Calu3 (cell line): ENCODE measurements at regions not wholly inside any gene's neighbourhood (a gene's known extent, or its start where the extent isn't known, plus 50 kb on each side); places are given as distances from the start of the nearest gene placed in this dataset.

ENCODE experiments used
- BruUV-seq: library from RNA; stranded (reverse); fragments of 400-500 nt; replicated peaks from 2 replicates; lab custom pipeline; 2021; lab: Mats Ljungman, UMichigan
- CTCF ChIA-PET: fragments of 300-600 bp; sonication (Branson Sonifier 250); formaldehyde crosslinking; loops from one replicate; lab custom pipeline; 2022; ENCODE audit warnings: antibody characterized with exemption; lab: Charles Lee
- DNase-seq: peaks from one replicate; pipeline ENCODE4 v3.0.0; 2022
- H3K27ac Mint-ChIP-seq: one replicate; pipeline ENCODE4 v1.8.0; 2022; ENCODE audit warnings: mixed read lengths; ENCODE audit not compliant: unreplicated experiment
- H3K27me3 Mint-ChIP-seq: one replicate; pipeline ENCODE4 v1.8.0; 2022; ENCODE audit warnings: mixed read lengths; ENCODE audit not compliant: unreplicated experiment
- H3K36me3 Mint-ChIP-seq: one replicate; pipeline ENCODE4 v1.8.0; 2022; ENCODE audit warnings: mild to moderate bottlenecking, moderate library complexity, mixed read lengths; ENCODE audit not compliant: insufficient read depth, unreplicated experiment
- H3K4me1 Mint-ChIP-seq: one replicate; pipeline ENCODE4 v1.8.0; 2022; ENCODE audit warnings: mild to moderate bottlenecking, low read depth, mixed read lengths; ENCODE audit not compliant: unreplicated experiment
- H3K4me3 Mint-ChIP-seq: one replicate; pipeline ENCODE4 v1.8.0; 2022; ENCODE audit warnings: mild to moderate bottlenecking, low read depth, moderate library complexity, mixed read lengths; ENCODE audit not compliant: unreplicated experiment
- H3K9me3 Mint-ChIP-seq: one replicate; pipeline ENCODE4 v1.8.0; 2022; ENCODE audit warnings: low read depth, mixed read lengths; ENCODE audit not compliant: unreplicated experiment
- intact Hi-C: fragments of 100-400 bp; cut with micrococcal nuclease; formaldehyde crosslinking; loops from one replicate; pipeline ENCODE4 v1.10.0; 2022; ENCODE audit not compliant: unreplicated experiment
- TF ChIP-seq, protein P1 (sequence below): fragments of 200-600 bp; IDR thresholded peaks from one replicate; pipeline ENCODE4 v1.8.0; 2022; ENCODE audit warnings: antibody characterized with exemption; ENCODE audit not compliant: unreplicated experiment

DNA sequence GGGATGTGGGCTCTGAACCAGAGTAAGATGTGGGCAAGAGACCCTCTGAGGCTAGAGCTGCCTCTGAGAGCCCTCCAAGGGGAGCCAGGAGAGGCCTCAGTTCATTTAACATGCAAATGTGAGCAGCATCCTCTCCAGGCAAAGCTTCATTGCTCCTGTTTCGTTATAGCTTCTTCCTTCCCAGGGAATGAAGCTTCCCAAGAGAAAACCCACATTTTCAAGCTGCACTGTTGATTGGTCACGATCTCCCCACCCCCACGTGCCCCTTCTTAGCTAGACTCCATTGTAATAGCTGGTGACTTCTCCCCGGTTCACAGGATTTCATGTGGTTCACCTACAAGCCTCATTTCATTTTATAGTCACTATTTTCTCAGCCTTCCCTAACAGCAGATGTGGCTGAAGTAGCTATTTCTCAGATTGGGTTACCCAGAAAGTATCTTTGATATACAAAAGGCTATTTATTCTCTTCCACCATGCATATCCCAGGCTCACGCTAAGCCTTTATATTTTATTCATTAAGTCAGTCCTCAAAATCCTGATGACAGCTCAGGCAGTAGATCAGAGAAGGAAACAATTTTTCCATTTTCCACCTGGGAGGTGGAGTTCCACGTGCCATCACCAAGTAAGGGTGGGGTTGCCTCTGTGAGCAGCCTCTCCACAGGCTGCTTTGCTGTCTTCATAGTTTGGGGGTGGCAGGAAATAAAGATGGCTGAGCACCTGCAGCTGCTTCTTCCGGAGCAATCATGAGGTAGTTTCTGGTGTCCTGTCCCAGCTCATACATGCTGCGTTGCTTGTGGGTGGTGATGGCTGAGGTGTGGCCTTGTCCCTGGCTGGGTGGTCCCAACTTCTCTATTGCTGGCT is 178.3 kb upstream of the RAB4A start:
- DNase-seq: no peak
- H3K4me1 Mint-ChIP-seq: peaks cover 28% of the 10 kb centered on the region
- CTCF ChIA-PET: no interaction called here
- no peaks in the 10 kb centered on the region for H3K27me3 Mint-ChIP-seq
- TF ChIP-seq, protein P1, sequence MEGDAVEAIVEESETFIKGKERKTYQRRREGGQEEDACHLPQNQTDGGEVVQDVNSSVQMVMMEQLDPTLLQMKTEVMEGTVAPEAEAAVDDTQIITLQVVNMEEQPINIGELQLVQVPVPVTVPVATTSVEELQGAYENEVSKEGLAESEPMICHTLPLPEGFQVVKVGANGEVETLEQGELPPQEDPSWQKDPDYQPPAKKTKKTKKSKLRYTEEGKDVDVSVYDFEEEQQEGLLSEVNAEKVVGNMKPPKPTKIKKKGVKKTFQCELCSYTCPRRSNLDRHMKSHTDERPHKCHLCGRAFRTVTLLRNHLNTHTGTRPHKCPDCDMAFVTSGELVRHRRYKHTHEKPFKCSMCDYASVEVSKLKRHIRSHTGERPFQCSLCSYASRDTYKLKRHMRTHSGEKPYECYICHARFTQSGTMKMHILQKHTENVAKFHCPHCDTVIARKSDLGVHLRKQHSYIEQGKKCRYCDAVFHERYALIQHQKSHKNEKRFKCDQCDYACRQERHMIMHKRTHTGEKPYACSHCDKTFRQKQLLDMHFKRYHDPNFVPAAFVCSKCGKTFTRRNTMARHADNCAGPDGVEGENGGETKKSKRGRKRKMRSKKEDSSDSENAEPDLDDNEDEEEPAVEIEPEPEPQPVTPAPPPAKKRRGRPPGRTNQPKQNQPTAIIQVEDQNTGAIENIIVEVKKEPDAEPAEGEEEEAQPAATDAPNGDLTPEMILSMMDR: no peak
- H3K27ac Mint-ChIP-seq: peak overlapping the region; percentile 82
- intact Hi-C loops: no loop called here
- peaks cover 6% of the 10 kb centered on the region for H3K36me3 Mint-ChIP-seq
- H3K9me3 Mint-ChIP-seq: no peaks in the 10 kb centered on the region
- H3K4me3 Mint-ChIP-seq: no peak overlapping the region
- BruUV-seq: no TSS peak

DNA sequence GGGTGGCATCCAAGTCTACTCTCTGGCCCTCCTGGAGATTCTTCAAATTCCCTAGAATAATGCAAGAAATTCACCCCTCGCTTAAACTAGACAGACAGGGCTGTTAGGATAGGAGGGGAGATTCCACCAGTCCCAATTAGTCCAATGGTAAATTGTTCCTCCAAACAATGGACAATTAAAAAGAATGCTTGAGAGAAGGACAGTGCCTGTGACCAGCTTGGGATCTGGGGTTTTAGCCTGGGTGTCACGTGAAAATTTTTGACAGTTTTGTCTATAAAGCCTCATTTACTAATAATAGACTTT is 177.7 kb upstream of the RAB4A start:
- H3K4me3 Mint-ChIP-seq: peak overlapping the region; percentile 42
- H3K4me1 Mint-ChIP-seq: peaks cover 28% of the 10 kb centered on the region
- intact Hi-C loops: no loop called here
- no peaks in the 10 kb centered on the region for H3K9me3 Mint-ChIP-seq
- H3K27me3 Mint-ChIP-seq: no peaks in the 10 kb centered on the region
- H3K36me3 Mint-ChIP-seq: peaks cover 6% of the 10 kb centered on the region
- H3K27ac Mint-ChIP-seq: peak overlapping the region; percentile 82
- TF ChIP-seq, protein P1: no peak
- BruUV-seq: no TSS peak
- DNase-seq: no peak
- CTCF ChIA-PET: interaction anchor here (1.1 kb wide), 1 partner anchor 15 kb away, joined by 5 read pairs; no protein-coding TSS in a partner anchor

DNA sequence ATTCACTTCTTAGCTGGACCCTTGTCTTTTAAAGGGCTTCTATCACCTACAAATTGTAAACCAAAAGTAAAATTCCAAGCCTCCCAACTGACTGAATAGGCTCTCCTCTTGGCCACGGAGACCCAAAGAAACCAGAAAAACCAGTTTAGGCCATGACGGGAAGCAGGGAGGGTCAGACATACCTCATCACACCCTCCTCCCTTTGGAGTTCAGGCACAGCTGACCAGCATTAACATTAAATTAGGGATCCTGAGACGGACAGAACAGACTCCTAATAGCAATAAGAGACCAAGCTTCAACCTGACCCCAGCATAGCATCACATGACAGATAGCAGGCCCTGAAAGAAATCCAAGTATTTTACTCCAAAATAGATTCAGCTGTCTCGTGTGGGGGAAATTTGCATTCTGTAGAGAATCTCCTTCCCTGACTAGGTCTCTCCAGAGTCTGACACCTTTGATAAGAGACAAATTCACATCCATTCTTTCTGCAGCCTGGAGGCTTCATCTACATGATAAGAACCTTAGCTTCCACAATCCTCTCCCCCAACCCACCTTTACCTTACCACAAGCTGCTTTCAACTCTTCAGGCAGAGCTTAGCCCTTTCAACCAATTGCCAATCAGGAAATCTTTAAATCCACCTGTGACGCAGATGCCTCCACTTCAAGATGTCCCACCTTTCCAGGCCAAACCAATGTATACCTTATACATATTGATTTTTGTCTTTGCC is 177.1 kb upstream of the RAB4A start:
- peaks cover 32% of the 10 kb centered on the region for H3K4me1 Mint-ChIP-seq
- TF ChIP-seq, protein P1: no peak
- BruUV-seq: no TSS peak
- H3K36me3 Mint-ChIP-seq: peaks cover 6% of the 10 kb centered on the region
- peak overlapping the region; percentile 82 for H3K27ac Mint-ChIP-seq
- CTCF ChIA-PET: interaction anchor here (1.1 kb wide), 2 partner anchors 14 to 128 kb away, joined by 4 to 5 read pairs; no protein-coding TSS in a partner anchor
- no peaks in the 10 kb centered on the region for H3K27me3 Mint-ChIP-seq
- H3K9me3 Mint-ChIP-seq: no peaks in the 10 kb centered on the region
- H3K4me3 Mint-ChIP-seq: peak overlapping the region; percentile 42
- peak; percentile 83 for DNase-seq
- intact Hi-C loops: no loop called here

DNA sequence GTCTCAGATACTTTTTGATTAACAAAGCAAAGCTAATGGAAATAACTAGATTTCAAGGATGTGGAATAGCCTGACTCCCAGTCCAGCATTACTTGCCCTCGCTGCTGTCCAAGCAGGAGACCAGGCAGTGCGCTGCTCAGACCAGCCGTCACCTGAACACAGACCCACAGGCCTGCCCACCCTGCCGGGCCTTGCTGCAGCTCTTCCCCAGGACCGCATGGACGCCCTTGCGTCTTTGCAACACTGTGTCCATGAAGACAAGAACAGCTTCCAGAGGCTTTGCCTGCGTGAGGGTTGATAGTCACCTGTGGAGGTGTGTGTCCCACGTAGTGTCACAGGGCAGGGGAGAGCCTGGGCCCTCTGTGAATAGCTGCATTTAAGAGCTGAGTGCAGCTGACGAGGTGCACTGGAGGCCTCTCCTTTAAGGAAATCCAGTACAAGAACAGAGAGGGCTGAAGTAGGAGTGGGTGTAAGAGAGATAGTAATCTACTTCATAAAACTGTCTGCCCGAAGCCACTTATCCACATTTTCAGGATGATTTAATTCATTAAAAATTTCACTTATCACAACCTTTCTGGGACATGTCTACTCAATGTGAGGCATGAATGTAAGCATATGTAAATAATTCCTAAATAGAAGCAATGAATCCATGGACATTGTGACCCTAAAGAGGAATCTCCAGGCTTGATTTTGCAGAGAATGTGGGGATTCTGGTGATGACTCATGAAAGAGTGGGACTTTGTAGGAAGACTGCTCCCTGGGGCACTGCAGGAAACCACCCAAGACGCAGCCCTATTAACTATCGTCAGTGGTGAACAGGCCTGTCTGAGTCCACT is 176.2 kb upstream of the RAB4A start:
- no peaks in the 10 kb centered on the region for H3K27me3 Mint-ChIP-seq
- intact Hi-C loops: no loop called here
- CTCF ChIA-PET: interaction anchor here (1.1 kb wide), 2 partner anchors 14 to 127 kb away, joined by 4 to 5 read pairs; no protein-coding TSS in a partner anchor
- no peak for DNase-seq
- BruUV-seq: no TSS peak
- peaks cover 37% of the 10 kb centered on the region for H3K4me1 Mint-ChIP-seq
- peaks cover 6% of the 10 kb centered on the region for H3K36me3 Mint-ChIP-seq
- TF ChIP-seq, protein P1: no peak
- peak overlapping the region; percentile 82 for H3K27ac Mint-ChIP-seq
- no peak overlapping the region for H3K4me3 Mint-ChIP-seq
- H3K9me3 Mint-ChIP-seq: no peaks in the 10 kb centered on the region
